ENCODE measurements at regions not wholly inside any gene's neighbourhood (a gene's known extent, or its start where the extent isn't known, plus 50 kb on each side); places are given as distances from the start of the nearest gene placed in this dataset.
A peak's percentile ranks its signal among the peaks of the same experiment; 100 is the strongest.

- TF ChIP-seq ETV6 (conservative IDR thresholded peaks at IDR 0.05 in 1 of 2, IDR thresholded peaks at IDR 0.05 in 1 of 2; ENCODE audit: borderline replicate concordance in 1 of 2, low read depth in 1 of 2) (no peak), CTCF (IDR thresholded peaks at IDR 0.05 in 2 of 3, conservative IDR thresholded peaks at IDR 0.05 in 1 of 3; ENCODE audit: control insufficient read depth in 2 of 3, extremely low read depth in 1 of 3, insufficient read depth in 1 of 3, low read depth in 3 of 3, low read length in 3 of 3) (no peak), PBX3 (IDR thresholded peaks at IDR 0.05; ENCODE audit: insufficient replicate concordance, low read depth, low read length) (no peak), ATF2 (IDR thresholded peaks at IDR 0.05; ENCODE audit: low read length) (no peak), EZH2 (IDR thresholded peaks at IDR 0.05; ENCODE audit: borderline replicate concordance, control insufficient read depth, low read depth, low read length) (no peak), BHLHE40 (IDR thresholded peaks at IDR 0.05; ENCODE audit: borderline replicate concordance in 1 of 2, low read depth in 2 of 2, low read length in 1 of 2) (peak; percentile 38 to 49; a peak in 2 of 4 replicates), PKNOX1 (IDR thresholded peaks at IDR 0.05) (no peak)
Measured at GRCh38 chr1:199172171-199173124, 533.6 kb downstream of the PTPRC start.
